NCI-H748 treated with DMSO at 0.1 percent for 48 hours (cell line): ENCODE measurements at regions not wholly inside any gene's neighbourhood (a gene's known extent, or its start where the extent isn't known, plus 50 kb on each side); places are given as distances from the start of the nearest gene placed in this dataset.

ENCODE experiments used
- DNase-seq: peaks from one replicate; lab custom pipeline; 2025; lab: John Stamatoyannopoulos, UW

GRCh38 chr5:62980884-62981283, 402.3 kb downstream of the LRRC70 start:
- no peak for DNase-seq

GRCh38 chr5:62979472-62979871, 400.9 kb downstream of the LRRC70 start:
- no peak for DNase-seq

DNA sequence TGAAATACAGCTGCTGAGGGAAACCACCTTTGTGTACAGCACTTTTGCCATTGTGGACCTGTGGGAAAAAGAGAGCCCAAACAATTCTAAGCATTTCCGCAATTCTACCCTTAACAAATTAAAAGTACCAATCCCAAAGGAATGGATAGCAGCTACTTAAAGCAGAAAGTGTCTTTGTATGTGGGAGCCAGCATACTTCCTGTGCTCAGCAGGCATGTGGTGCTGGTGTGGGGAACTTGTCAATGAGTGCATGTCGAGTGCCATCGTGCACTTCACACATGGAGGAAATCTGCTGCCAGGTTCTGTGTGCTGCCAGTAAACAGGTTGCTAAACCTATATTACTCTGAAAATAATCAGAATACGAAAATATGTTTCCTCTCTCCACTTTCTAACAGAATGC, 399.0 kb downstream of the LRRC70 start:
- DNase-seq = no peak

GRCh38 chr5:62974623-62975022, 396.0 kb downstream of the LRRC70 start:
- no peak for DNase-seq

- no peak for DNase-seq
These were observed 390.9 kb downstream of the LRRC70 start for GRCh38 chr5:62969409-62970120.

DNA sequence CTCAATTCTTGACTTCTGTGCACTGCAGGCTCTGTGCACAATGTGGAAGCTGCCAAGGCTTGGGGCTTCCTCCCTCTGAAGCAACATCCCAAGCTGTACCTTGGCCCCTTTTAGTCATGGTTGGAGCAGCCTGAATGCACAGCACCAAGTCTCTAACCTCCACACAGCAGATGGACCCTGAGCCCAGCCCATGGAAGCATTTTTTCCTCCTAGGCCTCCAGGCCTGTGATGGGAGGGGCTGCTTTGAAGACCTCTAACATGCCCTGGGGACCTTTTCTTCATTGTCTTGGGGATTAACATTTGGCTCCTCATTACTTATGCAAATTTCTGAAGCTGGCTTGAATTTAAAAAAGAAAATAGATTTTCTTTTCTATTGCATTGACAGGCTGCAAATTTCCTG, 385.8 kb downstream of the LRRC70 start:
- DNase-seq = no peak

DNA sequence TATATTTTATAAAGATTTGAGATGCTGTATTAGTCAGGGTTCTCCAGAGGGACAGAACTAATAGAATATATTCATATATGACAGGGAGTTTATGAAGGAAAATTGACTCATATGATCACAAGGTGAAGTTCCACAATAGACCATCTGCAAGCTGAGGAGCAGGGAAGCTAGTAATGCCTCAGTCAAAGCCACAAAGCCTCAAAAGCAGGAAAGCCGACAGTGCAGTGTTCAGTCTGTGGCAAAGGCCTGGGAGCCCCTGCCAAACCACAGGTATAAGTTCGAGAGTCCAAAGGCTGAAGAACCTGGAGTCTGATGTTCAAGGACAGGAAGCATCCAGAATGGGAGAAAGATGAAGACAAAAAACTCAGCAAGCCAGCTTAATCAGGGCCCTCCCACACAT, 382.2 kb downstream of the LRRC70 start:
- DNase-seq = no peak

DNA sequence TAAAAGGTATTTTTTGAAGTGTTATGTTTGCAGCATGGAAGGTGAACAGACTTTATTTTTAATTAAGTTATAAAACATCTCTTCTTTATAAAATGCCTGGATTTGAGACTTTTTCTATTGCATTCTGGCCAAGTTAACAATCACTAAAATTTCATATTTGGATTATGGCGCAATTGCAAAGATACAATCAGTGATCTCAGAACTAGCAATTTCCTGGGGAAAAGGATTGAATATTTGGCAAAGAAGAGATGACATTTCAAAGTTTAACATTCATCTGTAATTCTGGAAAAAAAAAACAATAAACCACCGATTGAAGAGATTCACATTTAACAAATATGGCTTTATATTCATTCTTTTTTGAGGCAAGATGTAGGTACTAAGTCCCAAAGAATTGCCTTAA, 378.0 kb downstream of the LRRC70 start:
- no peak for DNase-seq

GRCh38 chr5:62954578-62954977, 376.0 kb downstream of the LRRC70 start:
- DNase-seq = no peak

GRCh38 chr5:62948301-62948700, 369.7 kb downstream of the LRRC70 start:
- DNase-seq = no peak

GRCh38 chr5:62942384-62942783, 363.8 kb downstream of the LRRC70 start:
- no peak for DNase-seq

GRCh38 chr5:62938927-62939326, 360.3 kb downstream of the LRRC70 start:
- DNase-seq = no peak

GRCh38 chr5:62937661-62938558, 359.3 kb downstream of the LRRC70 start:
- no peak for DNase-seq

- no peak for DNase-seq
These were observed 357.0 kb downstream of the LRRC70 start for GRCh38 chr5:62935660-62936059.

GRCh38 chr5:62934319-62934718, 355.7 kb downstream of the LRRC70 start:
- DNase-seq = no peak

DNA sequence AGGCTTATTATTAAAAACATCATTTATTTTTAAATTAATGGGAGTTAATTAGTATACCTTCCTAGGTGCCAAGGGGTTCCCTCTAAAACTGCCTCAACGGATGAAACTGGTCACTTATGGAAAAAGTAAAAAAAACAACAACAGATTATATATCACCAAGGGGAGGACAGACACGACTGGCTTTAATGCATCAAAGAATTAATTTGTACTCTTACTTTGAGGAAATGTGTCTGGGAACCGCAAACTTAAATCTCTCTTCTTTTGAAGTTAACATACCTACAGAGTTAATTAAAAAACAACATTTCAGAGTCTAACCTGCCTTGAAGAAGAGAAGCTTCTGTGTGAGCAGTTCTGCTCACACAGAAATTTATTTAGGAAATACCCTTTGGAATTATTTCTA, 354.6 kb downstream of the LRRC70 start:
- DNase-seq = no peak

DNA sequence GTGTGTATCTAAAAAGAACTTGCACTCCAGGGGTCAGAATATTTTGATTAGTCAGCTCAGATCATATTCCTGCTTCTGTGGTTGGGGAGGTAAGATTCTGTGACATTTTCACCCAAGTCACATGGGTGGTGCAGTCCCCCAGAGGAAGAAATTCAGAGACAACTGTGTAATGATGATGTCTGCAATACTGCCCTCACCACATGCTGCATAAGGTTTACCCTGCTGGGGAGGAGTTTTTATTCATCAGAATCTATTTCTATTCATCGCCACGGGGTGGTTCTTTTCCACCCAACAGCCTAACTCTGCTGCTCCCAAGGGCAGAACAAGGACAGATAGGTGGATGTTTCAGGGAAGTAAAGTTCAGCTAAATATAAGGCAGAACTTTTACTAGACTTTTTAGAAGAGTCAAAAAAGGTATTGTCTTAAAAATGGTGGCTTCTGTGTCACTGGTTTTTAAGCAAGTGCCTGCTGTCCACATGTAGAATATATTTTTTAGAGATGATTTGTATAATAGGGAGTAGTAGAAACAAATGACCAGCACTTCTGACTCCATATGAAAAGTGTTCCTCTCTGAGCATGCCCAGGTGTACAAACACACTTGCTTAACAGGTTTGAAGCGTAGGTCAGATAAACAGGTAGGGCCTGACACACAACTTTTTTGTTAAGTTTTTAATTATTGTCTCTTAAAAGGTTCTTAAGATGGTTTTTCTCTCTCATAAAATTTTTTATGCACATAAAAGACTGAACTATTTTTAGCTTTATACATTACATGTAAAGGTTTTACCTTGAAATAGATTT, 352.7 kb downstream of the LRRC70 start:
- no peak for DNase-seq

- DNase-seq = no peak
These were observed 343.6 kb downstream of the LRRC70 start for GRCh38 chr5:62922191-62922590.

DNA sequence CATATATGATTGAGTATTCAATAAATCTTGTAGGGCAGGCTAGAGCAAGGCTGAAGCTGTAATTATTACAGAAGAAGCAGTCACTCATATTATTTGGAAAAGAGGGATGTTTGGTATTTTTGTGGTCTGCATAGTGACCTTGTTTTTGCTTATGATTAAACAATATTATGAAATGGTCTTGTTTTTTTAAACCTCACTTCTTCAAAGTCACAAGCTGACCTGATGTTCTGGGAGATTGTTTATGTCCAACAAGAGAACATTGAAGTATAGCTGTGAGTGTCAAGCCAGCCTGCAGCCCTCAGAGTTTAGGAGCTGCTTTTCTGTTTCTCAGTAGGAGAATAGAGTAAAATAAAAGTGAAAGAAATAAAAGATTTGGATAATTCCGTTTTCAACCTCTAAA, 342.2 kb downstream of the LRRC70 start:
- DNase-seq = no peak

DNA sequence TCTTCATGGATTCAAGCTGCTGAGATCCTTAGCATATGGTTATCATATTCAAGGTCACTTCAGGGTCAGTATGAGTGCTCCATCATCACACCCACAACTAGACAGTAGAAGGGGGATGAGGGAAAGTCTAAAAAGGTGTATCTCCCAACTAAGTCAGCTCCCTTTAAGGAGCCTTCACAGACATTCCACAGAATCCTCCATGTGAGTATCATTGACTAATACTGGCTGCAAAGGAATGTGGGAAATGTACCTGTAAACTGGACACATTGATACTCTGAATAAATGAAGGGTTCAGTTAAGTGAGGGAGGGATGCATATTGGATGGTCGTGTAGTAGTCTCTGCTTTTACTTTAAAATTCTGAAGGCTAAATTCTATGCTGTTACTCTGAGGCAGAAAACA, 330.7 kb downstream of the LRRC70 start:
- no peak for DNase-seq

GRCh38 chr5:62902126-62902525, 323.5 kb downstream of the LRRC70 start:
- no peak for DNase-seq

GRCh38 chr5:62900976-62901375, 322.4 kb downstream of the LRRC70 start:
- DNase-seq = no peak
